ENCODE measurements at regions not wholly inside any gene's neighbourhood (a gene's known extent, or its start where the extent isn't known, plus 50 kb on each side); places are given as distances from the start of the nearest gene placed in this dataset.
"Not testable (repeated sequence)": the region's sequence is repeated elsewhere in the genome, so short reads cannot be mapped to it uniquely, and the experiment has no call there.

GRCh38 chr1:34370748-34371147, 194.0 kb downstream of the C1orf94 start:
- no peak overlapping the region for H4K91ac ChIP-seq (ENCODE audit: insufficient read length, low read depth, low read length)
- H2BK5ac ChIP-seq (ENCODE audit: insufficient read length, low read length) = no peak overlapping the region
- H3K79me1 ChIP-seq (ENCODE audit: insufficient read depth, low read depth, low read length, poor library complexity, severe bottlenecking) = no peaks in the 10 kb centered on the region
- H2AK5ac ChIP-seq (ENCODE audit: insufficient read length, low read length) = no peak overlapping the region
- H3K4me3 Mint-ChIP-seq = no peak overlapping the region
- H3K9me3 Mint-ChIP-seq = no peaks in the 10 kb centered on the region
- H3K4ac ChIP-seq (ENCODE audit: low read depth, low read length) = no peak overlapping the region
- no peak overlapping the region for H2BK15ac ChIP-seq (ENCODE audit: low read depth, low read length)
- no peak overlapping the region for H2AFZ ChIP-seq (ENCODE audit: low read length)
- H3K56ac ChIP-seq (ENCODE audit: insufficient read length, low read depth, low read length) = no peak overlapping the region
- TF ChIP-seq CTCF (conservative IDR thresholded peaks at IDR 0.05) = no peak
- H4K5ac ChIP-seq (ENCODE audit: insufficient read length, low read depth, low read length) = no peak overlapping the region
- no peak overlapping the region for H2BK120ac ChIP-seq (ENCODE audit: low read depth, low read length, poor library complexity, severe bottlenecking)
- no peak overlapping the region for H3K18ac ChIP-seq (ENCODE audit: insufficient read length, low read depth, low read length)
- no peaks in the 10 kb centered on the region for H3K79me2 ChIP-seq (ENCODE audit: insufficient read depth, low read length)
- H3K14ac ChIP-seq (ENCODE audit: insufficient read depth, low read length) = no peak overlapping the region
- H3K36me3 Mint-ChIP-seq (ENCODE audit: insufficient read depth in 1 of 3, low read depth in 3 of 3) = no peaks in the 10 kb centered on the region
- H3K23ac ChIP-seq (ENCODE audit: insufficient read length, low read depth, low read length) = no peak overlapping the region
- H3K9me3 ChIP-seq (ENCODE audit: control insufficient read depth, low read depth, low read length) = no peaks in the 10 kb centered on the region
- WGBS (ENCODE audit: extremely low coverage, insufficient read length, low lambda C conversion rate) = no CpG with 5 or more reads among the region's 4 CpGs
- no peak overlapping the region for H3K9ac ChIP-seq (ENCODE audit: extremely low read depth, insufficient read length, low read length)
- no peaks in the 10 kb centered on the region for H3K27me3 ChIP-seq (ENCODE audit: insufficient read depth, low read length)
- DNase-seq = peak; percentile 12
- H3K27ac ChIP-seq (ENCODE audit: insufficient read length, low read depth, low read length) = no peak overlapping the region
- H4K8ac ChIP-seq (replicated peaks; ENCODE audit: insufficient read length, low read depth, low read length) = no peak overlapping the region
- H3T11ph ChIP-seq (ENCODE audit: low read length) = no peak overlapping the region
- no peak overlapping the region for H2BK12ac ChIP-seq (ENCODE audit: insufficient read length, low read depth, low read length)
- H3K23me2 ChIP-seq (ENCODE audit: insufficient read length, low read depth, low read length, poor library complexity, severe bottlenecking) = no peaks in the 10 kb centered on the region
- no peaks in the 10 kb centered on the region for H3K4me1 ChIP-seq (ENCODE audit: insufficient read depth, low read length)
- H4K20me1 ChIP-seq (ENCODE audit: control insufficient read depth, insufficient read depth, insufficient read length) = no peaks in the 10 kb centered on the region
- H2BK20ac ChIP-seq (ENCODE audit: low read depth, low read length, poor library complexity, severe bottlenecking) = no peak overlapping the region
- peaks cover 22% of the 10 kb centered on the region for H3K27me3 Mint-ChIP-seq (ENCODE audit: low read depth)
- no peak overlapping the region for H3K27ac Mint-ChIP-seq
- no peak overlapping the region for H3K4me2 ChIP-seq (ENCODE audit: insufficient read depth, insufficient read length, low read length)
- no peaks in the 10 kb centered on the region for H3K4me1 Mint-ChIP-seq

- not testable (repeated sequence) for H2AFZ ChIP-seq (ENCODE audit: low read length); H4K20me1 ChIP-seq (ENCODE audit: control insufficient read depth, insufficient read depth, insufficient read length); H3T11ph ChIP-seq (ENCODE audit: low read length); H2BK5ac ChIP-seq (ENCODE audit: insufficient read length, low read length); H3K79me1 ChIP-seq (ENCODE audit: insufficient read depth, low read depth, low read length, poor library complexity, severe bottlenecking); H3K4ac ChIP-seq (ENCODE audit: low read depth, low read length); H3K56ac ChIP-seq (ENCODE audit: insufficient read length, low read depth, low read length); H3K79me2 ChIP-seq (ENCODE audit: insufficient read depth, low read length); H4K8ac ChIP-seq (replicated peaks; ENCODE audit: insufficient read length, low read depth, low read length); H3K4me1 ChIP-seq (ENCODE audit: insufficient read depth, low read length); H2BK15ac ChIP-seq (ENCODE audit: low read depth, low read length); H3K4me2 ChIP-seq (ENCODE audit: insufficient read depth, insufficient read length, low read length); H4K91ac ChIP-seq (ENCODE audit: insufficient read length, low read depth, low read length); H3K4me1 Mint-ChIP-seq; H3K27me3 ChIP-seq (ENCODE audit: insufficient read depth, low read length); H2AK5ac ChIP-seq (ENCODE audit: insufficient read length, low read length); H3K14ac ChIP-seq (ENCODE audit: insufficient read depth, low read length); H3K4me3 Mint-ChIP-seq; H3K23ac ChIP-seq (ENCODE audit: insufficient read length, low read depth, low read length); H3K27ac ChIP-seq (ENCODE audit: insufficient read length, low read depth, low read length); H3K9ac ChIP-seq (ENCODE audit: extremely low read depth, insufficient read length, low read length); H4K5ac ChIP-seq (ENCODE audit: insufficient read length, low read depth, low read length); H3K27ac Mint-ChIP-seq; H3K9me3 Mint-ChIP-seq; H3K18ac ChIP-seq (ENCODE audit: insufficient read length, low read depth, low read length); H2BK12ac ChIP-seq (ENCODE audit: insufficient read length, low read depth, low read length); H3K23me2 ChIP-seq (ENCODE audit: insufficient read length, low read depth, low read length, poor library complexity, severe bottlenecking); H3K9me3 ChIP-seq (ENCODE audit: control insufficient read depth, low read depth, low read length); H3K36me3 Mint-ChIP-seq (ENCODE audit: insufficient read depth in 1 of 3, low read depth in 3 of 3); H2BK20ac ChIP-seq (ENCODE audit: low read depth, low read length, poor library complexity, severe bottlenecking); H2BK120ac ChIP-seq (ENCODE audit: low read depth, low read length, poor library complexity, severe bottlenecking)
- H3K27me3 Mint-ChIP-seq (ENCODE audit: low read depth) = peaks cover 19% of the 10 kb centered on the region
- DNase-seq = peak; percentile 8
- no CpG with 5 or more reads among the region's 5 CpGs for WGBS (ENCODE audit: extremely low coverage, insufficient read length, low lambda C conversion rate)
Observed at GRCh38 chr1:34371179-34371578, 194.5 kb downstream of the C1orf94 start.

All from H9 (cell line).